HG03175 (cell line): ENCODE measurements at regions not wholly inside any gene's neighbourhood (a gene's known extent, or its start where the extent isn't known, plus 50 kb on each side); places are given as distances from the start of the nearest gene placed in this dataset.

Experiments used
- ATAC-seq: cut with Tn5 transposase; IDR thresholded peaks from one replicate; pipeline ENCODE4 v1.9.1; 2021; ENCODE audit warnings: mild to moderate bottlenecking, moderate library complexity; ENCODE audit not compliant: unreplicated experiment

DNA sequence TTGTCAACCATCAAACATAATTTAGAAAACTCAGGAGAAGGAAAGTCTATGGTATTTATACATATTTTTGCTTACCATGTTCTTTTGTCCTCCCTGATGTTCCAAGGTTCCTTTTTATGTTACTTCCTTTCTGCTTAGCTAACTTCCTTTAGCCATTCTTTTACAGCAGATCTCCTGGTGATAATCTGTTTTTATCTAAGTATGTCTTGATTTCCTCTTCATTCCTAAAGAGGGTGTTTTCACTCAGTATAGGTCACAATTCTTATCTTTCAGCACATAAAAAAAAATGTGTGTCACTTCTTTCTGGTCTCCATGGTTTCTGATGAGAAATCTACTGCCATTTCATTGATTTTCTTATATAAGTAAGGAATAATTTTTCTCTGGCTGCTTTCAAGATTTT, 384.4 kb upstream of the PDE4D start:
- ATAC-seq, result no peak

DNA sequence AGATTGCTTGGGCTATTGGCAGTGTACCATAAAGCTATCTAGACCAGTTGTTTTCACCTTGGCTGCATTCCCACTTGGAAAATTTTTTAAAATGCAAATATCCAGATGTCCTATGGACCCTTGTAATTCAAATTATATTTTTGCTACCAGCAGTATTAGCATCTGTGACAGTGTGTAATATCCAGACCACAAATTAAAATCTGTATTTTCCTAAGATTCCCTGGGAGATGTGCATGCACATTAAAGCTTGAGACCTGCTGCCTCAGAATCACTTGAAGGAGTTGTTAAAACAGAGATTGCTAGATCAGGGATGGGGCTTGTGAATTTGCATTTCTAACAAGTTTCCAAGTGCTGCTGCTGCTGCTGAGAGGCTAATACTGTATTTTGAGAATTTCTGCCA, 381.2 kb upstream of the PDE4D start:
- ATAC-seq, result no peak

DNA sequence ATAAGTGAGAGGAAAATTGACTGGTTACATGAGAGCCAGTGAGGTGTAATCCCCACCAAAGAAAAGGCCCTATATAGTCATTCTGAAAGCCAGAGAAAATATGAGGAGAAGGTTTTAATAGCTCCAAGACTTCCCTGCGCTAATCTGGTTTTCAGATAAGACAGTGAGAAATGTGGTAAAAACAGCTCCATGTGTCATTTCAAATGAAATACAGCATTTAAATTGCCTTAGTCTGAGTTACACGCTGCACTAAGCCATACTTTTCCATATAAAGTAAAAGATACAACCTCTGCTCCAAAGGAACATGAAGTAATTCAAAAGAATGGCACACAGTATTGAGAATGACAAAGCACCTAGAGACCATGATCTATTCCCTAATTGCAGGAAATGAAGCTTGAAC, 378.0 kb upstream of the PDE4D start:
- ATAC-seq, result no peak

DNA sequence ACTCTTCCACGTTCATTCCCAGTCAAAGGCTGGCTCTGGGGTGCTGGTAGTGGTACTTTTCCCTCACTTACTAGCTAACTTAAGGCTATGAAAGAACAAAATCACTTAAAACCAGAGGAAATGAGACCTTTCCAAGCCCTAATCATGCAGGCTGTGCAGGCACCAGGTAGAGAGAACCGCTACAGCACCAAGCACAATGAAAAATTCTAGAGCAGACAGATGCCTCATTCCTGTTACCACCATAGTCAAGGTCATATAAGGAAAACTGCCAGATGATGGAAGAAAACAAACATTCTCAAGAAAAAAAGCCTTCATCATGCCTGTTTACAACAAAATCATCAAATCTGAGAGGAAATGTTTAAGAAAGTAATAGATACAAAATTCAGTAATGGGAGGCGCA, 374.4 kb upstream of the PDE4D start:
- ATAC-seq, result no peak

DNA sequence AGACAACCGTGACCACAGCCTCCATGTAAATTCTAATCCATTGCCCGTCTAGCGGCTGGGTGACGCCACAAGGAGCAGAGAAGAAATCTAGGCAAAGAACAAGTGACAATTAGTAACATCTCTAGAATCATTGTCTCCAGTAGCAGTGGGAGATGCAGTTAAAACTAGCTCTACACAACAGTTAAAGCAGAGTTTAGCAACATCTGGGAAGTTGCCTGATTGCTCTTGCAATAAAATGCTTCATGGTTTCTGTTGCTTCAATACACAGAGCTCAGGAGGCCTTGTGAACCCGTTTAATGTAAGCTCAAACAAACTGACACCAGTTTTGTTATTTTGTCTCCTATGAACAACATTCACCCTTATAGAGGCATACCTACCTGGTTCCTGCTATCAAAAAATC, 369.8 kb upstream of the PDE4D start:
- no peak for ATAC-seq

DNA sequence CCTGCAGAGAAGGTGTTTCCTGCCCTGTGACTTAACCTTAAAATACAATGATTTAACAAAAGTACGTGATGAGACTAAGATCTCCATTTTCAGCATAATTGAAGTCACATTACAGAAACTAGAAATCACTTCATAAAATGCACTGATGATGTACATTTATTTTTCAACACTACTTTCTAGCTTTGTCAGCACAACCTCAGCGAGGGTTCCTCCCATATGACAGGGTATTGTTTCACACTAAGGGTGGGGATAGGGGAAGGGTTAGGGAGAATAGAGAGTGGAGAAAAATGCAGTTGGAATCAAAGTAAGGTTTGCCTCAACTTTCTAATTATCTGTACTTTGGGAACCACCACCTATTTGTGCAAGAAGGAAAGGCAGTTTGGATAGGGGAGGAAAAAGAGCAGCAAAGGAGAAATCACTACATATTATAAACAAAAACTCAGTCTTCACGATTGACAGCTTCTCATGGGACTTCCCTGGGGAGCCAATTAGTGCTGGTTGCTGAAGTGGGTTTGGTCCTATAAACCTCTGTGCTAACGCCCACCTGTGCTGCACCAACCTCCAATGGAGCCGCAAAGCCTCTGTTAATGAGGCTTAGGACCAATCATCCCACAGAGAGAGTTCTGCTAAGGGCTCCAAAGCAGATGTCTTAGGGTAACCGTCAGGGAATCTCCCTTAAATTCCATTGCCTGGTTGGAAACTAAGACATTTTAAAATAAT, 369.2 kb upstream of the PDE4D start:
- no peak for ATAC-seq

DNA sequence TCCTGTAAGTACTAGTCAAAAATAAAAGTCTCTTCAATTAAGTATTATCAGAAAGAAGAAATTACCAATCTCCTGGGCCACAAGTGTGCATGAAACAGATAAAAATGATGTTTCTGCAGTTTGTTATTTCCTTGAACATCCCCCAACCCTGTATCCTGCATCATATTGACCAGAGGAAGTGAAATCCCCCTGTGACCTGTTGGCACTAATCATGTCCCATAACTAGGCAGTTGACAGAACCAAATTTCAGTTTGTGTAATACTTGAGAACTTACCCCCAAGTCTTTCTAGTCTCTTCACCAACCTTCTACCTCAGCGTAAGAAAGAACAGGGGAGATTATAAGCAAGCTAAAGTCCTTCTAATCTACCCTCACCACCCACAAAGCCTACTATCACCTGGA, 368.2 kb upstream of the PDE4D start:
- no peak for ATAC-seq

DNA sequence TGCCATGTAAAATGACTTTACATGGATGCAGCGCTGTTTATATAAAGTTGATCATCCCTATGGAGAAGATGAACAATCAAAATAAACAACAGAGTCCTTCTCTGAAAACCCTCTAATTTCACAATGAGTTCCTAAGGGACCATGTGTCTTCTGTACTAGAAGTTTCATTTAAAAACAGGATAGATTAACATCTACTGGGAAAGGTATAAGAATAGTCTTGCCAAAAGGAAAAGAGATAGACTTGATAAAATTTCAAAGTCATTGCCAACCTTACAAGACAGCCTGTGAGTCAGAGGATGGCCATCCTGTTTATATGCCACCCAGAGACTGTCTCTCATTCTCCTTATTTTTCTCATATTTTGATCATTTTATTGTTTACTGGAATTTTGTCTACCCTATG, 367.1 kb upstream of the PDE4D start:
- no peak for ATAC-seq

DNA sequence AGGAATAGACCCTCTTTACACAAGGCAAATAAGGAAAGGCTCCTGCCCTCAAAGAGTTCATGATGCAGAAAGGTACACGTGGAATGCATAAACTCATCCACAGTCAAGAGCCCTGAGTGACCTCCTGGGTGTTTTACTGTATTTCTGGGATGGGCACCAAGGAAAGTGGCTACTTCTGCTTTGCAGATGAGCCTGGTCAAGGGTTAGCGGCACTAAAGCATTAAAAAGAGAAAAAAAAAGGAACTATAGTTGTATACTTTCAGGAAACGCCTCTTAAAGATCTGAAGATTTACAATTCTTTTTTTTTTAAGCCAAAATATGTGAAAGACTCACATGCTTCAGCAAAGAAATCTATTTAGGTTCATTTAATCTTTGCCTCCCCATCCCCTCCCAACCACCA, 366.2 kb upstream of the PDE4D start:
- ATAC-seq, result no peak

DNA sequence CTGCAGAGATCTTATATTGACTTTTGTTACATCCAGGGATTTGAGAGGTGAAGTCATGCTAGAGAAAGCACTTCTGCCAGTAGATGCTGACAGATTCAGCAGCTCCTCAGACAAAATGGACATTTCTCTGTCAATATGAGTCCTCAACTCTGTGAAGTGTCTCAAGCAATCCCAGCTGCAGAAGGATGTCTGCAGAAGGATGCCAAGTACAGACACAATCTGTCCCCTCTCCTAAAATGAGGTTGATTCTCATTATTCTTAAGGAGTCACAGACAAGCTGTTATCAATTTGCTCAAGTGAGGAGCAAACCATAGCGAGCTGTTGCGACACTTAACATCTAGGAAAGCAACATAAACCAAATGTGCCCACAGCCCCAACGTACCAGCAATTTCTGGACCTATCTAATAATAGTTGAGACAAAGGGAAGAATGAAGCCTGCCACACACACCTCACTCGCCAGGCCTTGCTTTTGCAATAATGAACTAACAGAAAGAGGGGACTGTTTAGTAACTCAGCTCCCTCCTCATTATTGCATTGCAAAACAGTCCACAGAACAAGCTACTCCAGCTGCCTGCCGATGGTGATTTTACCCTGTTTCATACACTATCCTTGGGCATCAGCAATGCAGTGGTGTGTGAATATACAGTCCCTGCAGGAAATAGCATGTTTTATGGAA, 364.2 kb upstream of the PDE4D start:
- ATAC-seq, result no peak

DNA sequence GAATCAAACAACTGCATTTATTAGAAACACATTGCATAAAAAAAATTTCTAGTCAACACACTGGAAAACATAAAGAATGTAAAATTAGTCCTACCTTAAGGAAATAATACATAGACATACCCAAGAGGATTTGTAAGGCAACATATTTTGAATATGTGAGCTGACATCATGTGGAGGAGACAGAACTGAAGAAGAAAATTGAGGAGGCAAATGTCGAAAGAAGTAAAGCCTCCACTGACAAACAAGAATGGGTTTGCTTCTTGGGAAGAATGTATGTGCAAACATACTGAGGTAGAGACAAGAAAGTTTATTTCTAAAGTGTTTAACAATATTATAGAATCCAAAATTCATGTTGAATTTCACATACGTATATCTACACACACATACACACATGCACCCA, 363.0 kb upstream of the PDE4D start:
- ATAC-seq, result no peak

DNA sequence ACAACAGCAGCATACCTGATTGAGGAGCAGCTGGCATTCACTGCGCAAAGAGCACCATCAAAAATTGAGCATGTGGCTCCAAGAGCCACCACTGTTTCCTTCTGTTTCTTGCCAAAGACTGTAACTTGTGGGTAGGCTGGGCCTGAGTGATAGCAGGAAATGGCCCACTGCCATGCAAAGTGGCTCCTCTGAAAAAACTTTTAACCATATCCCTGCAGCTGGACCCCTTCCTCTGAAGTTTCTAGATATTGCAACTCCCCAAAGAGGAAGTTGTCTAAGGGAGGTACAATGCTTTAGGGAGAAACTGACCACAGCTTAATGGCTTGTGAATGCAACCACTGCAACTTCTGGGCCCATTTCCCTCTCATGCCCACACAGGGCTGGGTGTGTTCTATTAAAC, 355.4 kb upstream of the PDE4D start:
- ATAC-seq, result peak; percentile 95

DNA sequence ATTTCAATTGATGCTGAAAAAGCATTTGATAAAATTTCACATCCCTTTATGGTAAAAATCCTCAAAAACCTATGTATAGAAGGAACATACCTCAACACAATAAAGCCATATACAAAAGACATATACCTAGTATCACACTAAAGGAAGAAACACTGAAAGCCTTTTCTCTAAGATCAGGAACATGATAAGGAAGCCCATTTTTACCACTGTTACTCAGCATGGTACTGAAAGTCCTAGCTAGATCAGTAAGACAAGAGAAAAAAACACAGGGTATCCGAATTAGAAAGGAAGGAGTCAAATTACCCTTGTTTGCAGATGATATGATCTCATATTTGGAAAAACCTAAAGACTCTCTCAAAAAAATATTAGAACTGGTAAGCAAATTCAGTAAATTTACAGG, 350.2 kb upstream of the PDE4D start:
- no peak for ATAC-seq

DNA sequence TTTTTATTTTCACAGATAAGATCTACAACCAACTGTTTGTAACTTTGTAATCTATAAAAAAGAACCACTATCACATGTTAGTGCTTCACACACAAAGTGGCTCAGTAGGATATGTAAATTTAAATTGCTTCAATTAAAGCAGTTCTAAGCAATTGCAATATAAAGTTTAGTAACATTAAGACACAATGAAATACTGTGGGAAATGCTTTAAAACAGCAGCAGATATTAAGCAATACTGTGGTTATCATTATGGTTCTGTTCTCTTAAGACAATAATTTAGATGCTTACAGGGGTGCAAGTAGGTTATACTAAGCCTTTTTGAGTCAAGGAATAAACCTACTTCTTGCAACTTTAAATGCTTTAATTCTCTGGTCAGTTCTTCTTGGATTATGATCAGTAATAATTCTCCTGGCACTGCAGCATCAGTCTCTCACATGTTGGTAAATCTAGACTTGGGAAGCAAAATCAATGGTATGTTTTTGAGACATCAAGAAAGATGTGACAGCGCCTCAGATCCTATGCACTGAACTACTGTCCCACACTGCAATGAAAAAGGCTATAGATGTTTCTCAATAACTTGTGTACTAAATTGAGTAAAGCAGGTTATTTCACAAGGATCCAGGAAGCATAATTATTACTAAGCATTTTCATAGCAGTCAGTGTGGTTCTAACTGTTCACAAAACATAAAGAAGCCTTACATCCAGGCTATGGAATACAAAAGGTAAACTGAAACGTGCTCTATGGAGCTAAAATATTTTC, 338.7 kb upstream of the PDE4D start:
- ATAC-seq, result no peak

DNA sequence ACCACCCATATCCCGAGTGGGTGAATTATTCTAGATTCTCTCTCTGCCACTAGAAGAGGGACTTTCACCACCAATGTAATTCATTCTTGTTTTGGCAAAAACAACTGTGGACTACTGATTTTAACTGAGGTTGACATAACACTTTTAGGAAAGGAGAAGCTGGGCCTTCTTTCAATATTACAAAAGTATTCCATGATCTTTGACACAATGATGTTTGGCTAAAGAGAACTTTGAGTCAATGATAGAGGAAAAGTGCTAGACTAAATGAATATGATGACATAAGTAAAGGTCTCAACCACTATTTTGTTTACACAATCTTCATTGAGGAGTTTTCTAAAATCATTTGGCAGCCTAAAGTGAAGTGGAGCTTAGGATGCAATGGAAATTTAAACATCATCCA, 336.9 kb upstream of the PDE4D start:
- no peak for ATAC-seq

DNA sequence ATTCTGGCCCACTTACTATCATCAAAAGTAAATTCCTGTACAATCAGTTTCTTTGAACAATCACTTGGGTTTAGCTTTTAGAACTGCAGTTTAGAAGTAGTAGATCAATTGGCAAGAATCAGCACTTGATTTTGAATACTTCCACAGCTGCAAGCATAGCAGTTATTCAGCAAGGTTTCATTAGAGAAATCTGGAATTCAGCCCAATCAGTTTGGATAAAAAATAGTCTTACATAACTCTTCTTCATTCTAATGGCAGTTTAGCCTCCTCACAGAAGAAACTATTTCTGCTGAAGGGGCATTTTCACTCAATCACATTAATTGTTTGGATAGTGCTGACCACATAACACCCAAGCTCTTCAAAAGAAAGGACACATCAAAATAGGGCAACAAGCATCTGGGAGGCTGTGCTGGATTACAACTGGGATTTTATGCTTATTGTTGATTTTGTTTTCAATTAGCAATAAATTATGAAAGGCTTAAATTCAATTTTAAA, 336.2 kb upstream of the PDE4D start:
- no peak for ATAC-seq

DNA sequence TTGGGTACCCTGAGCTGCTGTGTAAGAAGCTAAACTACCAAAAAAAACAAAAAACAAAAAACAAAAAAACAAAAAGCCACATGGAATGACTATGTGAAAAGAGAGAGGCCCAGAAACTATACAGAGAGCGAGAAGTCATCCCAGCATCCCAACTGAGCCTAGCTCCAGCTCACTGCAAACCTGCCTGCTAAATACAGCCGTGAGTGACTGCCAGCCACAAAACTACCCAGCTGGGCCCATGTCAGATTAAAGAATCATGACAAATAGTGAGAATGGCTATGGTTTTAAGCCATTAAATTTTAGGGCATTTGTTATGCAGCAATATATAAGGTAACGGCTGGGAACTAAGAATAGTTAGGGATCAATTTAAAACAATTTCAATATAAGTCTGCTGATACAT, 335.1 kb upstream of the PDE4D start:
- ATAC-seq, result no peak

DNA sequence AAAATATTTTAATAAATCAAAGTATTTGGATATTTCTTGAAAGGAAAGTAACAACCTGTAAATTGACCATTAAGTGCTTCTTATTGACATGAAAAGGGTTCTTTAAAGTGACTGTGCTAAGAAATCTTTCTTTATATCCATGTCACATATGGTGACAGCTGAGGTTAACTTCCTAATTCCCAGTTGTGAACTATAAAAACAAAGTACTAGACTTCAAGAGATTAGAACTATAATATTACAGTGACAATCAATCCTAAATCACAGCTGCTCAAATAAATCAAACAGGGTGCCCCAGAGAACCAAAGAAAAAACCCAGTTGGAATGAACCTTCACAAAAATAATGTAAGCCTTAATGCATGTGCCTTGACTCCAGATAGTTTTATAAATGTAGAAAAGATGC, 332.6 kb upstream of the PDE4D start:
- no peak for ATAC-seq

DNA sequence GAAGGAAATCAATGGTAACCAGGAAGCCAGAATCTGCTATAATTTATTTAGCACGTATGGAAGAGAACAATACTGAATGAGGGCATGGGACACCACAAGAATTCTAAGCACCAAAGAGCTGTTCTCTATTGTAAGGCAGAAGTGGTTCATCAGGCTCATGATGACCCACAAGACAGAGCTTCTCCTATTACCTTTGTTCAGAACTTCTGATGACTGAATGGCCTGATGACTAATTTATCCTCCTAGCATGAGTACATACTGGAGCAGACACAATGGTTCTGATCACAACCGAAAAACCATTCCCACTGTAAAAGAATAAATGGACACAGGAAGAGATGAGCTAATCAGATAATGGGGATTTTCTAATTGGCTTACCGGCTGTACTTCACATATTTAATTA, 329.8 kb upstream of the PDE4D start:
- ATAC-seq, result no peak

DNA sequence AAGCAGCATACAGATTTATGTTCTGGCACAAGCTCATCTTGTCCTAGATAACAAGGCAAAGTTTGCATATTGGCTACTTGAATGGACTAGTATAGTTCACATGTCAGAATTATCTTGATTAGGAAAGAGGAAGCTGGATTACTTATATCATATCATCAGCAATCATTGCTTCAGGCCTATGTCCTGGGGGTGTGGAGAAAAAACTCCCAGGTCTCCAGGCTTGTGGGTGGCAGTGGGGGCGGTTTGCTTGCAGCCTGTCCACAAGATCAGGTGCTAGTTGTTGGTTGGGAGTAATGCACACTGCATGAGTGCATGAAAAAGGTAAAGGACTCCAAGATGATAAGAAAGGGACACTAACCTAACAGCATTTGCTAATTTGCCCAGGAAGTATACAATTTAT, 326.4 kb upstream of the PDE4D start:
- ATAC-seq, result no peak

DNA sequence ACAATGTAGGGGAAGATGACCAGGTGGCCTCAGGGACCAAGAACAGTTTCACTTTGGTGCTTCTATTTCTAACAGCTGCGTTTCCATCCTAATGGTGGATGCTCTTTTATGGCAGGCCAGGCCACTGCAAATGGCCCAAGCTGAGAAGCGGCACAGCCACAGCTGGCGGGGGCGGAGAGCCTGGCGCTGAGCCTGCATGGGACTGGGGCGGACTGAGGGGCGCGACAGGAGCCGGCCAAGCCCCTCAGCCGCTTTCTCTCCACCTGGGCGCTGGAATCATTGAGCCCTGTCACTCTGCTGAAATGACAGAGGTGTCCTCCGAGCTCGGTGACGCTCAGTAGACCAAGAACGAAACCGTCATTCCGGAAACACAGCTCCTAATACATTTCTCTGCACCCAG, 317.3 kb upstream of the PDE4D start:
- ATAC-seq, result no peak
